ENCODE measurements at regions not wholly inside any gene's neighbourhood (a gene's known extent, or its start where the extent isn't known, plus 50 kb on each side); places are given as distances from the start of the nearest gene placed in this dataset.
"Not testable (repeated sequence)": the region's sequence is repeated elsewhere in the genome, so short reads cannot be mapped to it uniquely, and the experiment has no call there.

GRCh38 chr2:75998451-75998850 is 287.7 kb upstream of the GCFC2 start:
- TF ChIP-seq POLR2A (IDR thresholded peaks at IDR 0.05) (no peak), CTCF (IDR thresholded peaks at IDR 0.05) (no peak)

DNA sequence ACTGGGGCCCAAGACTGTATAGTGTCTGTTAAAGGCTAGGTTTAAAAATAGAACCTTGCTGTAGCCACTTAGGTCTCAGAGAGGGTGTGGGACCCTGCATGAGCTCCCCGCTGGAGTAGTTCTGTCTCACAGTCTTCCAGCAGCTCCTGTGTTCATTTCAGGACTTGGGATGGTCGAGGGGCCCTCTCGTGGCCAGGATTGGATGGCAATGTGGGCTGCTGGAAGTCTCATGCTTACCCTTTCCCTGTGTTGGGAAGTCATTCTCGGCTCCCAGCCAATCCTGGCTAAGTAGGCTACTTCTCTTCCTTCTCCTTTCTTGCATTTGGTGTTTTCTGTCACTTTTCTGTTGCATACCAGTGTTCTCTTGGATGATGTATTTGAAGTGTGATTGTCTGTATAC is 284.0 kb upstream of the GCFC2 start:
- Histone ChIP-seq H3K9me3 (peaks cover 0 to 5% of the 10 kb centered on the region in 2 donors), H3K27ac (no peak overlapping the region), H3K4me3 (no peak overlapping the region), H3K4me1 (no peaks in the 10 kb centered on the region), H3K36me3 (no peaks in the 10 kb centered on the region), H3K27me3 (no peaks in the 10 kb centered on the region)
- no peak for TF ChIP-seq CTCF (IDR thresholded peaks at IDR 0.05)
- TF ChIP-seq POLR2A (IDR thresholded peaks at IDR 0.05) = no peak
- intact Hi-C loops (cut with DNase I; ENCODE audit: low total_unique reads) = no loop called here
- DNase-seq = no peak

More at GRCh38 chr2:75998451-75998850, 287.7 kb upstream of the GCFC2 start:
- no peaks in the 10 kb centered on the region for H3K4me1 ChIP-seq
- intact Hi-C loops (cut with DNase I; ENCODE audit: low total_unique reads) = no loop called here
- H3K4me3 ChIP-seq = no peak overlapping the region
- no peaks in the 10 kb centered on the region for H3K36me3 ChIP-seq
- H3K27me3 ChIP-seq = no peaks in the 10 kb centered on the region
- no peak for DNase-seq
- no peak overlapping the region for H3K27ac ChIP-seq
- no peaks in the 10 kb centered on the region for H3K9me3 ChIP-seq

- DNase-seq; H3K9me3 ChIP-seq; intact Hi-C loops (cut with DNase I; ENCODE audit: low total_unique reads); H3K4me3 ChIP-seq; H3K4me1 ChIP-seq; H3K27ac ChIP-seq; H3K36me3 ChIP-seq; H3K27me3 ChIP-seq: not testable (repeated sequence)
Observed at GRCh38 chr2:75988622-75989021, 277.9 kb upstream of the GCFC2 start.

DNA sequence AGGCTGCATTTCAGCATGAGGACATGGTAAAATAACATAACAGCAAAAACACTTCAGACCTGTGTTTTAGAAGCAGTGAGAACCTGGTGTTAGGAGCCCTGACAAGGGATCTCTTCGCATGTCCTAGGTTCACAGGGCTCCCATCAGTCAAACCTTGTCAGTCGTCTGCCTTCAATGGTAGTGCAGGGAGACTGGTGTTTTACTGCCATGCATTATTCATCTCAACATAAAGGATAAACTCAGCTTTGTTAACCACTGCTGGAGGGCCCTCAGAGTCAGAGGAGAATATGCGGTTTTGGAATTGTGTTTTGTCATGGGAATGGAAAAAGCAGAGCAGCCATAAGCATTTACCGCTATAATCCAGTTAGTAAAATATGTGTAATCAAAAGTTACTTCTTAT is 275.9 kb upstream of the GCFC2 start:
- H3K4me1 ChIP-seq = no peaks in the 10 kb centered on the region
- H3K4me3 ChIP-seq = no peak overlapping the region
- H3K9me3 ChIP-seq = peaks cover 0 to 5% of the 10 kb centered on the region in 2 donors
- TF ChIP-seq POLR2A (IDR thresholded peaks at IDR 0.05) (no peak), CTCF (IDR thresholded peaks at IDR 0.05) (no peak)
- no peak for DNase-seq
- intact Hi-C loops (cut with DNase I; ENCODE audit: low total_unique reads) = no loop called here
- H3K27ac ChIP-seq = no peak overlapping the region
- H3K36me3 ChIP-seq = no peaks in the 10 kb centered on the region
- no peaks in the 10 kb centered on the region for H3K27me3 ChIP-seq

DNA sequence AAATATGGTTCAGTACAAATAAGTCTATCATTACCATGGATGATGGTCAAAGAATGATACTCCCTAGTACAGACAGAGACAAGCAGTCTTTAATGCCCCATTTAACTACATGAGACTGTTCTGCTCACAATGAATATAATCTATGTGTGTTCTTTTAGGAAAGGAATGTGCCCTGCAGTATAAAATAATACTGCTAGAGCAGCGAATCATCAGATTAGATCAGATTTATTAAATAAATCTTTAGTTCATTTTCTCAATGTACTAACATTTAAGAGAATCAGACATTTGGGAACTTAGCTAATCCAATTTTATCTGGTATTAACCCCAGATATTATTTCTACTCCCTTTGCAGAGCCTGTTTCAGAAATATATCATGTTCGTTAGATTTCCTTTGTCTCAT is 272.0 kb upstream of the GCFC2 start:
- Histone ChIP-seq H3K27ac (no peak overlapping the region), H3K4me3 (no peak overlapping the region), H3K4me1 (no peaks in the 10 kb centered on the region), H3K36me3 (no peaks in the 10 kb centered on the region), H3K27me3 (no peaks in the 10 kb centered on the region), H3K9me3 (no peaks in the 10 kb centered on the region)
- intact Hi-C loops (cut with DNase I; ENCODE audit: low total_unique reads) = no loop called here
- DNase-seq = no peak
- TF ChIP-seq POLR2A (IDR thresholded peaks at IDR 0.05) (no peak), CTCF (IDR thresholded peaks at IDR 0.05) (no peak)

DNA sequence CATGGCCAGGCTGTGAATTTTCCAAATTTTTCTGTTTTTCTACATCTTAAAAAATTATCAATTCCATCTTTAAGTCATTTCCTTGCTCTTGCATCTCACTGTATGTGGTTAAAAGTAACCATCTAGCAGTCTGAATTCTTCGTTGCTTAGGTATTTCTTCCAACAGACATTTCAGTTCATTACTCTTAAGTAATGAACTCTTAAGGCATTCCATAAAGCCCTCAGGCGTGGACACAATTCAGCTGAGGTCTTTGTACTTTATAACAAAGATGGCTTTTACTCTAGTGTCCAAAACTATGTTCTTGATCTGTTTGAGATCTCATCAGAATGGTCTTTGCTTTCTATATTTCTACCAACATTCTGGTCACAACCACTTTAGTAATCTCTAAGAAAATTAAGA is 253.9 kb upstream of the GCFC2 start:
- Histone ChIP-seq H3K4me1 (no peaks in the 10 kb centered on the region), H3K36me3 (no peaks in the 10 kb centered on the region), H3K4me3 (no peak overlapping the region), H3K27ac (no peak overlapping the region), H3K9me3 (no peaks in the 10 kb centered on the region), H3K27me3 (no peaks in the 10 kb centered on the region)
- DNase-seq = no peak
- no peak for TF ChIP-seq CTCF (IDR thresholded peaks at IDR 0.05)
- TF ChIP-seq POLR2A (IDR thresholded peaks at IDR 0.05) = no peak
- intact Hi-C loops (cut with DNase I; ENCODE audit: low total_unique reads) = no loop called here

Data from uterus (tissue), 3 donors.